Parathyroid adenoma (tissue), 2 donors: ENCODE measurements at regions not wholly inside any gene's neighbourhood (a gene's known extent, or its start where the extent isn't known, plus 50 kb on each side); places are given as distances from the start of the nearest gene placed in this dataset.

Source experiments
- H2AFZ ChIP-seq: fragments of 300-600 bp; sonication (generic); one replicate; pipeline ENCODE4 v1.7.0; 2017; ENCODE audit warnings: antibody characterized with exemption, mild to moderate bottlenecking
- H3K27ac ChIP-seq: fragments of 300-600 bp; sonication (generic); one replicate; pipeline ENCODE4 v1.7.0; 2017
- H3K27me3 ChIP-seq: fragments of 300-600 bp; sonication (generic); one replicate; pipeline ENCODE4 v1.7.0; 2017; ENCODE audit warnings: low read length; ENCODE audit not compliant: control insufficient read depth, insufficient read depth
- H3K36me3 ChIP-seq: fragments of 300-600 bp; sonication (generic); one replicate; pipeline ENCODE4 v1.7.0; 2017; ENCODE audit warnings: low read length; ENCODE audit not compliant: control insufficient read depth, insufficient read depth
- H3K4me1 ChIP-seq: fragments of 300-600 bp; sonication (generic); one replicate; pipeline ENCODE4 v1.7.0; 2017; ENCODE audit warnings: control low read depth
- H3K4me2 ChIP-seq: fragments of 300-600 bp; sonication (generic); one replicate; pipeline ENCODE4 v1.7.0; 2017; ENCODE audit warnings: low read length
- H3K4me3 ChIP-seq: fragments of 300-600 bp; sonication (generic); one replicate; pipeline ENCODE4 v1.7.0; 2017; ENCODE audit warnings: low read depth, low read length
- H3K79me2 ChIP-seq: fragments of 300-600 bp; sonication (generic); one replicate; pipeline ENCODE4 v1.7.0; 2017; ENCODE audit warnings: control low read depth
- H3K9ac ChIP-seq: fragments of 300-600 bp; sonication (generic); one replicate; pipeline ENCODE4 v1.7.0; 2017; ENCODE audit warnings: mild to moderate bottlenecking
- H3K9me3 ChIP-seq: fragments of 300-600 bp; sonication (generic); one replicate; pipeline ENCODE4 v1.7.0; 2017; ENCODE audit warnings: low read length; ENCODE audit not compliant: control insufficient read depth
- CTCF ChIP-seq: fragments of 300-600 bp; sonication (generic); IDR thresholded peaks from one replicate; pipeline ENCODE4 v1.7.0; 2017; ENCODE audit warnings: antibody characterized with exemption, mild to moderate bottlenecking
- donor health status: primary hyperparathyroidism.

- Histone ChIP-seq H3K4me3 (no peak overlapping the region), H3K4me1 (no peaks in the 10 kb centered on the region), H3K9me3 (no peaks in the 10 kb centered on the region), H3K27me3 (no peaks in the 10 kb centered on the region), H3K4me2 (no peak overlapping the region), H3K9ac (no peak overlapping the region), H3K79me2 (no peaks in the 10 kb centered on the region), H2AFZ (no peak overlapping the region), H3K27ac (no peak overlapping the region), H3K36me3 (no peaks in the 10 kb centered on the region)
- TF ChIP-seq CTCF: no peak
These were observed 289.7 kb upstream of the FSHR start for GRCh38 chr2:49444005-49444404.

GRCh38 chr2:49426996-49427395 is 272.7 kb upstream of the FSHR start:
- no peak for TF ChIP-seq CTCF
- H3K9me3 ChIP-seq: no peaks in the 10 kb centered on the region
- H3K27ac ChIP-seq: no peak overlapping the region
- H3K36me3 ChIP-seq: no peaks in the 10 kb centered on the region
- H3K4me1 ChIP-seq: no peaks in the 10 kb centered on the region
- no peak overlapping the region for H3K4me2 ChIP-seq
- H3K79me2 ChIP-seq: no peaks in the 10 kb centered on the region
- no peak overlapping the region for H2AFZ ChIP-seq
- H3K27me3 ChIP-seq: no peaks in the 10 kb centered on the region
- H3K4me3 ChIP-seq: no peak overlapping the region
- H3K9ac ChIP-seq: no peak overlapping the region

- H2AFZ ChIP-seq: no peak overlapping the region
- no peaks in the 10 kb centered on the region for H3K4me1 ChIP-seq
- no peak overlapping the region for H3K27ac ChIP-seq
- no peak overlapping the region for H3K4me2 ChIP-seq
- H3K27me3 ChIP-seq: no peaks in the 10 kb centered on the region
- TF ChIP-seq CTCF: no peak
- no peaks in the 10 kb centered on the region for H3K36me3 ChIP-seq
- no peaks in the 10 kb centered on the region for H3K9me3 ChIP-seq
- no peak overlapping the region for H3K9ac ChIP-seq
- H3K79me2 ChIP-seq: no peaks in the 10 kb centered on the region
- H3K4me3 ChIP-seq: no peak overlapping the region
These were observed 261.9 kb upstream of the FSHR start for GRCh38 chr2:49416252-49416651.

- H3K4me3 ChIP-seq: no peak overlapping the region
- H3K36me3 ChIP-seq: no peaks in the 10 kb centered on the region
- H3K4me2 ChIP-seq: no peak overlapping the region
- no peaks in the 10 kb centered on the region for H3K4me1 ChIP-seq
- H3K79me2 ChIP-seq: no peaks in the 10 kb centered on the region
- no peaks in the 10 kb centered on the region for H3K9me3 ChIP-seq
- TF ChIP-seq CTCF: no peak
- H3K27me3 ChIP-seq: no peaks in the 10 kb centered on the region
- no peak overlapping the region for H2AFZ ChIP-seq
- no peak overlapping the region for H3K27ac ChIP-seq
- no peak overlapping the region for H3K9ac ChIP-seq
These were observed 249.8 kb upstream of the FSHR start for GRCh38 chr2:49404108-49404507.

GRCh38 chr2:49403637-49404036 is 249.3 kb upstream of the FSHR start:
- Histone ChIP-seq H3K9ac (no peak overlapping the region), H3K4me3 (no peak overlapping the region), H3K4me1 (no peaks in the 10 kb centered on the region), H3K9me3 (no peaks in the 10 kb centered on the region), H3K36me3 (no peaks in the 10 kb centered on the region), H3K27me3 (no peaks in the 10 kb centered on the region), H3K27ac (no peak overlapping the region), H2AFZ (no peak overlapping the region), H3K79me2 (no peaks in the 10 kb centered on the region), H3K4me2 (no peak overlapping the region)
- no peak for TF ChIP-seq CTCF
